GM19351 (cell line): ENCODE measurements at regions not wholly inside any gene's neighbourhood (a gene's known extent, or its start where the extent isn't known, plus 50 kb on each side); places are given as distances from the start of the nearest gene placed in this dataset.

Experiments
- ATAC-seq: cut with Tn5 transposase; IDR thresholded peaks from one replicate; pipeline ENCODE4 v1.9.1; 2021; ENCODE audit warnings: mild to moderate bottlenecking, moderate library complexity; ENCODE audit not compliant: unreplicated experiment

DNA sequence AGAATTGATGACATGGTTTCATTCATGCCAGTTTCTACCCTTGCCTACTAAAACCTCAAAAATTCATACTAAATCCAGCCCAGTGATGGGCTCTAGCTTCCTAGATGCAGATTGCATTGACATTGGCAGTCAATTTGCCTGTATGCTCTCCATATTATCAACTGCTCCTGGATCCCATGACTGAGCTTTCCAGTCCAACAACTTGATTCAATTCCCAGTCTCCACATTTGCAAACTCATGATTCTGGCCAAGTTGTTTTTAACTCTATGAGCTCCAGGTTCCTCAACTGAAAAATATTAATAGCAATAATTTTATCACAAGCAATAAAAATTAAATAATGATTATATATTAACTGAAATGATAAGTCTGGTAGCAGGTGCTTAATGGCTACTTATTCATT is 51.0 kb upstream of the DSC1 start:
- ATAC-seq = no peak

- ATAC-seq = no peak
Observed at GRCh38 chr18:31217038-31217849, 54.6 kb upstream of the DSC1 start.

DNA sequence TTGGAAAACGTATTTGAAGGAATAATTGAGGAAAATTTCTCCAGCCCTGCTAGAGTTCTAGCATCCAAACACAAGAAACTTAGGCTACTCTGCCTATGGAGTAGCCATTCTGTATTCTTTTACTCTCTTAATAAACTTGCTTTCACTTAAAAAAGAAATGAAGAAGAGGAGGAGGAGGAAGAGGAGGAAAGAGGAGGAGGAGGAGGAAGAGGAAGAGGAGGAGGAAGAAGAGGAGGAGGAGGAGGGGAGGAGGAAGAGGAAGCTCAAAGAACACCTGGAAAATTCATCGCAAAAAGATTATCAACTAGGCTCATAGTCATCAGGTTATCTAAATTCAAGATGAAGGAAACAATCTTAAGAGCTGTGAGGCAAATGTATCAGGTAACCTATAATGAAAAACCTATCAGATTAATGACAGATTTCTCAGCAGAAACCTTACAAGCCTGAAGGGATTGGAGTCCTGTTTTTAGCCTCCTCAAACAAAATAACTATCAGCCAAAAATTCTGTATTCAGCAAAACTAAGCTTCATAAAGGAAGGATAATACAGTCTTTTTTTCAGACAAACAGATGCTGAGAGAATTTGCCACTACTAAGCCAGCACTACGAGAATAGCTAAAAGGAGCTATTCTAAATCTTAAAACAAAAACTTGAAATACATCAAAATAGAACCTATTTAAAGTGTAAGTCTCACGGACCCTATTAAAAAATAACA is 56.2 kb upstream of the DSC1 start:
- ATAC-seq = no peak

DNA sequence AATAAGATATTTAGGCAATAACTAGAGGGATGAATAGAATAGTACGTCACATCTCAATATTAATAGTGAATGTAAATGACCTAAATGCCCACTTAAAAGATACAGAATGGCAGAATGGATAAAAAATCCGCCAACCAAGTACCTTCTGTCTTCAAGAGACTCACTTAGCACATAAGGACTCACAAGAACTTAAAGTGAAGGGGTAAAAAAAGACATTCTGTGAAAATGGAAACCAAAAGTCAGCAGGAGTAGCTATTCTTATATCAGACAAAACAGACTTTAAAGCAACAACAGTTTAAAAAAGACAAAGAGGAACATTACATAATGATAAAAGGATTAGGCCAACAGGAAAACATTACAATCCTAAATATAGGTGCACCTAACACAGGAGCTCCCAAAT is 56.7 kb upstream of the DSC1 start:
- no peak for ATAC-seq

DNA sequence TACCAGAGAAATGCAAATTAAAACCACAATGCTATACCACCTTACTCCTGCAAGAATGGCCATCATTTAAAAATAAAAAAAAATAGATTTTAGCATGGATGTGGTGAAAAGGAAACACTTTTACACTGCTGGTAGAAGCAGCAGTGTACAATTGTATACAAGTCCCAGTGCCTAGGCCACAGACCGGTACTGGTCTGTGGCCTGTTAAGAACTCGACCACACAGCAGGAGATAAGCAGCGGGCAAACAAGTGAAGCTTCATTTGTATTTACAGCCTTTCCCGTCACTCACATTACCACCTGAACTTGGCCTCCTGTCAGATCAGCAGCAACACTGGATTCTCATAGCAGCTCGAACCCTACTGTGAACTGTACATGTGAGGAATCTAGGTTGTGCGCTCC is 60.7 kb upstream of the DSC1 start:
- no peak for ATAC-seq

DNA sequence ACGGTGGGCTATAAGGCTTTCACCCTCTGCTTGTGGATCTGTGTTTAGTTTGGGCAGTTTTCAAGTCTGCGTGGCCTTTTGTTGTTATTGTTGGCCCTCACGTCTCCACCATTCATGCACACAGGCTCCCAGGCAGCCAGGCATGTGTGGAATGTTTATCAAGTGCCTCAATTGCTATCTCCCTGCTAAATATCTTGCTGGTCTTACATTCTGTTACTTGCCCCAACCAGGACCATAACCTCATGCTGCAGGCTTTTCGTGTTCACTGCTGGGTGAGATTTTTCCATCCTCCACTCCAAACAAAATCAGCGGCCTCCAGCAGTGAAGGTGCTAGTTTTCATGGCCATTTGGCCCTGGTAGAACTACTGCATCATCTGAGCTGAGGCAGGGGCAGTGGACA is 63.0 kb upstream of the DSC1 start:
- ATAC-seq = no peak

DNA sequence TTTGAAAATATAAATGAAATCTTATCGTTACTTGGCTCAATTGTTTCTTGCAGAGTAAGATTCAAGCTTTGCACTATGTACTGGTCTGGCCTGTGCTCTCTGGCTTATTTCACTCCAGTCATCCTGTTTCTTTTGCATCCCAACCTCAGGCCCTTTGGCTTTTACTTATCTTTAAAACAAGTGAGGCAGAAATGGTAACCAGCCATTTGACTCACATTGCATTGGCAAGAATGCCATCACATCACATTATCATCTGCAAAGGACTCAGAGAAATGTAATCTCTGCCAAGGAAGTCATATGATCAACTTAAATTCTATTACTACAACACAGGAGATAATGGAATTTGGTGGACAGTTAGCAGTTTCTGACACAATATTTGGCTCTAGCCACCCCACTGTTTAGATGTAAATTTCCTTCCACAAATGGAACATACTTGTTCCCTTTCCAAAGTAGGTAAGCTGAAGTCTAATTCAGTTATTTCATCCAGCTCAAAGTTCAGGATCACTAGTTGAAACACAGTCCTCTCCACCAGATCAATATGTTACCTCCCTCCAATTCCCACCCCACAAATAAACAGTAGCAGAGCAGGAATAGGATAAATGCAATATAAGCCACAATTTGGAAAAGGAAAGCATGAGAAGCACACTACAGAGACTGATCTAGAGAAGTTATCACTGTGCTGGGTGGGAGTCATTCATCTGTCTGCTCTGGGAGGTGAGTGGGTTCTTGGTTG is 65.0 kb upstream of the DSC1 start:
- no peak for ATAC-seq

- ATAC-seq = no peak
Observed at GRCh38 chr18:31229829-31230228, 67.2 kb upstream of the DSC1 start.

DNA sequence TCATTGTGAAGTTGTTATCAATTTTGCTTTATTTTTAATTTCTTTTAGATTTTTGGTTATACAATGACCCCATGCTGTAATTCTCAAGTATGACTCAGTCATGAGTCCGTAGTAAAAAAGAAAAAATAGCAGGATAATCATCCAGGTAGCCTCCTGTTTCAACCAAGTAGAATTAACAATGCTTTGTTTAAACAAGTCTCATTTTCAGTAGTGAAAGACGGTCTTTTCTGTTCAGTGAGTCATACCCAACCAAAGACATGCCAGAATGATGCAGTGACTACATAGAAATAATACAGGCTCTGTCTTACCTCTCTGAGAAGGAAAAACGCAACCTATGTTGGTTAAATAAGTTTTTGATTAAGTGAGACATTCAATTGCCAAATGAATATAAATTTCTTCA is 67.8 kb upstream of the DSC1 start:
- peak; percentile 74 for ATAC-seq

GRCh38 chr18:31232013-31232412 is 69.4 kb upstream of the DSC1 start:
- ATAC-seq = no peak

- no peak for ATAC-seq
Observed at GRCh38 chr18:31232775-31233424, 70.2 kb upstream of the DSC1 start.

DNA sequence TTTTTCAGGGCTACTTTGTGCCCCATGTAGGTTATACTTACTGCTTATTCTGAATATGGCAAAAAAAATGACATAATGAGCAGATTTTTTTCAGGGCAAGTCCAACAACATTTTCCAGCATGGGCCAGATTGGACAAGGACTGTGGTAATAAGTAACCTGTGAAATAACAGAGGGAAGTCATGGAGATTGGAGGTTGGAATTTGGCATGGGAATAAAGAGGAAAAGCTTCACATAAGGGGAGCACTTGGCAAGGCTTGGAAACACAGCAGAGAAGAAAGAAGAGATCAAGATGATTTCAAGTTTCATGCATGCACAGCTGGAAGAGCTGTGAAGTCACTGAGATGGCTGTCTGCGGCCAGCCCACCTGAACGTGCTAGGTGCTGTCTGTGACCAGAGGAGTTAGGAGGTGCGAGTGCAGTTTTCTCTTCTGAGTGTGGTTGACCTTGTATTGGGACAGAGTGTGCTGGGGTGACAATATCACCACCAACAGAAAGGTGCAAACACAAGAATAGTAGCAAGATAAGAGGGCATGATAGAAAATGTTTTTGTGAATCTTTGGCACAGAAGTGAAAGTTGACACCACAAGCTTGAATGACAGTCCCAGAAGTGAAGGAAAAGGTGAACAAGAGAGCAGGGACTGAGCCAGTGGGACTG is 71.1 kb upstream of the DSC1 start:
- peak; percentile 29 for ATAC-seq

- ATAC-seq = no peak
Observed at GRCh38 chr18:31235856-31236255, 73.2 kb upstream of the DSC1 start.

- no peak for ATAC-seq
Observed at GRCh38 chr18:31237142-31237541, 74.5 kb upstream of the DSC1 start.

DNA sequence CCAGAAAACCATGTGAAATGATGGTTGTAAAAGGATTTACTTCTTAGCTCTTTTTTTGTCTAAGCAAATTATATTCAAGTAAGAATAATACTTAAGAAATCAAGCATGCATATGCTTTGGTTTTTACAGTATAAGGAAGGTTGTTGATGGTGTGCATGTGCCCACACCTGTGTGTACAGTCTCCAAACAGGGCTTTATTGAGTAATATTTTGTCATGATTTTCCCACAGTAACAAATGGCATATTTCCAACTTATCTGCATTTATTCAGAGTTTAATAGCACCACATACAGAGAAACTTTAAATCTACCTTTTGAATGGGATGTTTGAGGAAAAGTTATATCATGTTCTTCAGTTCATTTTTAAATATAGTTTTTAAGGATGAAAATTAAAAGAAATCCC is 76.5 kb upstream of the DSG1 start:
- no peak for ATAC-seq

GRCh38 chr18:31241900-31242409 is 76.0 kb upstream of the DSG1 start:
- ATAC-seq = peak; percentile 32

DNA sequence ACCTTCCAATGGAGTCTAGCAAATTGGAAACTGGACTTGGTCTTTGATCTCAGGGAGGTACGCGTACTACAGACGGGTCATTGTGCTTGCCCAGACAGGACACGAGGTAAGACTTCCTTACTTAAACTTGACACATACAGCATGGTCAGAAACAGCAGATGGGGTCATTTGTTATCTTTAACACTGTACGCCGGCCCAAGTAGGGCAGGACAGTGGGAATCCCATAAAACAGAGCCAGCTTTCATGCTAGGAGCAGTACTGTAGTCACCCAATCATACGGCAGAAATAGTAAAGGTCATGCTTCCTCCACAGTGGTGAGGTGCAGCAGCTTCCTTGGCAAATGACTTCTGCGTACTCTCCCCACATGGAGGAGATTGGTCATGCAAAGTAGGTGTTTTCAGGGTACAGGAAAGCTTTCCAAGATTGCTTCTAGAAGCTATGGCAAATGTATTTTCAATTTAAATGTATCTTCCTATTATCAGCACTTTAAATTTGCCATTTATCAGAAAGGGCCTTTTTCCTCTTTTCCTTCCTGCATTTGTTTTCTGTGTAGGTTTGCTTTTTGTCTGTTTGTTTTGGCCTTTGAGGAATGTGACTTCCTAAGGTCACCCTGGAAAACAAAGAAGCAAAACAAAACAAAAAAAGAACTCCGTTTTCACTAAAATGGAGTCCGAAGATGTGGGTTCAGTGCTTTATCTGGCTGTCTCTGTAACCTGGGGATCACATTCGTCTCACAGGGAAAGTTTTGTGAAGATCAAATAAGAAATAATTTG is 74.0 kb upstream of the DSG1 start:
- no peak for ATAC-seq

GRCh38 chr18:31244771-31245394 is 73.1 kb upstream of the DSG1 start:
- no peak for ATAC-seq

DNA sequence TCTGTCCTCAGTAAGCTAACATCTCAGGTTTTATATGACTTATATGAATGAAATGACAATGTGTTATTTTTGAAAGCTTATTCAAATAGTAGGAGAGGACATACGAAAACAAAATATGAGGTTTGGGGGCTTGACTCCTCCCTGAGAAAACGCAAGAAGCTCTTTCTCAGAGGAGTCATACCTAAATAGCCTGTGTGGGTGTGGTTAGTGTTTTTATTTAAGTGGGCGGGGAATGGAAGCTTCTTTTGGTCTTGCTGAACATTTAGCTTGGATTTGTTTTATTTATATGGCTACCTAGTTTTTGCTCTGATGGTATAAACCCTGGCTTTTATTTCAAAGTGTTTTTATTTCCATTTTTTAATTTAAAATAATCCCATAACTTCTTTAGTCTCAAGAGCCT is 72.1 kb upstream of the DSG1 start:
- ATAC-seq = peak; percentile 39
